HFFc6 (cell line): ENCODE measurements at regions not wholly inside any gene's neighbourhood (a gene's known extent, or its start where the extent isn't known, plus 50 kb on each side); places are given as distances from the start of the nearest gene placed in this dataset.

Source experiments
- DNase-seq: peaks from one replicate; pipeline ENCODE4 v3.0.0-alpha.2; 2018
- H3K27ac Mint-ChIP-seq: 2 replicates; pipeline ENCODE4 v1.8.0; 2020; ENCODE audit warnings: mild to moderate bottlenecking, mixed read lengths
- H3K27me3 Mint-ChIP-seq: 2 replicates; pipeline ENCODE4 v1.8.0; 2021; ENCODE audit warnings: mild to moderate bottlenecking, moderate library complexity, mixed read lengths; ENCODE audit not compliant: insufficient read depth
- H3K36me3 Mint-ChIP-seq: 2 replicates; pipeline ENCODE4 v1.8.0; 2021; ENCODE audit warnings: low read depth, mixed read lengths
- H3K4me1 Mint-ChIP-seq: 2 replicates; pipeline ENCODE4 v1.8.0; 2020; ENCODE audit warnings: low read depth, mixed read lengths
- H3K4me3 Mint-ChIP-seq: 2 replicates; pipeline ENCODE4 v1.8.0; 2020; ENCODE audit warnings: mild to moderate bottlenecking, moderate library complexity, mixed read lengths
- H3K9me3 Mint-ChIP-seq: 2 replicates; pipeline ENCODE4 v1.8.0; 2020; ENCODE audit warnings: mild to moderate bottlenecking, mixed read lengths
- TF ChIP-seq, protein P1 (sequence below): fragments of 200-600 bp; sonication (generic); IDR thresholded peaks from 2 replicates; pipeline ENCODE4 v1.5.0; 2021; ENCODE audit warnings: antibody characterized with exemption, mild to moderate bottlenecking

DNA sequence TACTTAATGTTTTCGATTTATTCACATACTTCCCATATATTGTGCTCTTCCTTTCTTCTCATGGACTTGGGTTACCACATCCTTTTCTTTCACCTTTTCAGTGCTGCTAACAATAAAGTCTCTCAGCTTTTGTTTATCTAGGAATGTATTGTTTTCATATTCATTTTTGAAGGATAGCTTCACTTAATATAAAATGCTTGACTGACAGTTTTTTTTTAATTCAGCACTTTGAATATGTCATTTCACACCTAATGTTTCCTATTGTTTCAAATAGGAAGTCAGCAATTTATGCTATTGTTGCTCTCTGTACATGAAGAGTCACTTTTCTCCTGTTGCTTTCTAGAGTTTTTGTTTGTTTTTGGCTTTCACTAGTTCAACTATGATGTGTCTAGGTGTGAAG, 738.3 kb upstream of the STXBP6 start:
- TF ChIP-seq, protein P1, sequence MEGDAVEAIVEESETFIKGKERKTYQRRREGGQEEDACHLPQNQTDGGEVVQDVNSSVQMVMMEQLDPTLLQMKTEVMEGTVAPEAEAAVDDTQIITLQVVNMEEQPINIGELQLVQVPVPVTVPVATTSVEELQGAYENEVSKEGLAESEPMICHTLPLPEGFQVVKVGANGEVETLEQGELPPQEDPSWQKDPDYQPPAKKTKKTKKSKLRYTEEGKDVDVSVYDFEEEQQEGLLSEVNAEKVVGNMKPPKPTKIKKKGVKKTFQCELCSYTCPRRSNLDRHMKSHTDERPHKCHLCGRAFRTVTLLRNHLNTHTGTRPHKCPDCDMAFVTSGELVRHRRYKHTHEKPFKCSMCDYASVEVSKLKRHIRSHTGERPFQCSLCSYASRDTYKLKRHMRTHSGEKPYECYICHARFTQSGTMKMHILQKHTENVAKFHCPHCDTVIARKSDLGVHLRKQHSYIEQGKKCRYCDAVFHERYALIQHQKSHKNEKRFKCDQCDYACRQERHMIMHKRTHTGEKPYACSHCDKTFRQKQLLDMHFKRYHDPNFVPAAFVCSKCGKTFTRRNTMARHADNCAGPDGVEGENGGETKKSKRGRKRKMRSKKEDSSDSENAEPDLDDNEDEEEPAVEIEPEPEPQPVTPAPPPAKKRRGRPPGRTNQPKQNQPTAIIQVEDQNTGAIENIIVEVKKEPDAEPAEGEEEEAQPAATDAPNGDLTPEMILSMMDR, result no peak
- Mint-ChIP-seq H3K9me3 (peaks cover 57% of the 10 kb centered on the region), H3K36me3 (peaks cover 8% of the 10 kb centered on the region; the same call in 1 of the 2 replicates), H3K4me3 (no peak overlapping the region), H3K27me3 (no peaks in the 10 kb centered on the region), H3K4me1 (no peaks in the 10 kb centered on the region), H3K27ac (no peak overlapping the region)
- DNase-seq, result no peak

DNA sequence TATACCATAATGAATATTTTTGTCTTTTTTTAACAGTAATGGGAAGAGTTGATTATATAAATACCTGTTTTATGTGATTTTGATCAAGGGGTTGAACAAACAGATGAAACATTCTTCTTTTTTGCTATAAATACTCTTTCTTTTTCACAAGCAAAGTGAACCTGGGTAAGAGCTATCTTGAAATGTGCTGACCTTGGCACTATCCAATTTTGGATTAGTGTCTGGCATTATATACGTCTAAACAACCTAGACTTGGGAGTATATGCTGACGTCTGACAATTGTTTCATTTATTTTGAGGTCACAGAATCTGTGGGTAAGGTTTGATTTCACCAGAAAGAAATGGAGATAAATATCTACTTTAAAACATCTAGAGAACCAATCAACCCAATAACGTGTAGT, 716.0 kb upstream of the STXBP6 start:
- Mint-ChIP-seq H3K36me3 (no peaks in the 10 kb centered on the region; the same call in 1 of the 2 replicates), H3K4me3 (no peak overlapping the region), H3K4me1 (no peaks in the 10 kb centered on the region)

DNA sequence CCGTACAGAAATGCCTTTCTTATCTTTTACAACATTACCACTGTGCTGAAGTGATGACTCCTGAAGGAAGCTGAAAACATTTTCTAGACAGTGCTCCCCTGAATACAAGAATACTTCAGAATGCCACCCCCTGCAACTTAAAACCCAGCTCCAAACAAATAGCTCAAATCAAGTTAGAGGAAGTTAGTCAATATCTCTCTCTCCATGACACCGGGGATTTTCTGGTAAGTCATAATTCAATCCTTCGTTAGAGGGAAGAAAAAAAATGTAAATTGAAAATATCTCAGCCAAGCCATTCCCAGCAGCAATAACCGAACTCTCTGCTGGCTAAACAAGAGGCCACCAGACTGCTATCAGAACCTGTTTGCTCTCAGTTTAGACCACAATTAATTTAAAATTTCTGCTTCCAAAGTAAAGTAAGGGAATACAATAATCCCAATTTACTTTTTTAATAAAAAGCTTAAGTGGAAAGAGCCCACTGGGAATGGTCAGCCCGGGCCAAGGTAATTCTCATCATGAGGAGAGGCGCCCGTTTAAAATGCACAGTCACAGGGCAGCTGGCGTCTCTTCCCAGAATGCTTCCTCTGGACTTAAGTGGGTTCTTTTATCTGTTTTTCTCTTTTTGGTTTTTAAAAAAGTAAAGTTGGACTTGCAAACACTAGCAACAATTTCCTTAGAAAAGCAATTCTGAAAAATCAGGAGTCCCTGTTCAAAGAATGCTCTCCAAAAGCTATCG, 710.1 kb upstream of the STXBP6 start:
- H3K27me3 Mint-ChIP-seq, result peaks cover 1% of the 10 kb centered on the region; the same call in 1 of the 2 replicates
- H3K36me3 Mint-ChIP-seq, result peaks cover 7% of the 10 kb centered on the region; the same call in 1 of the 2 replicates
- no peak overlapping the region for H3K4me3 Mint-ChIP-seq
- TF ChIP-seq, protein P1, result no peak
- H3K27ac Mint-ChIP-seq, result no peak overlapping the region
- H3K4me1 Mint-ChIP-seq, result no peaks in the 10 kb centered on the region
- no peak for DNase-seq
- peaks cover 54% of the 10 kb centered on the region for H3K9me3 Mint-ChIP-seq

More for the DNA sequence above, 716.0 kb upstream of the STXBP6 start:
- H3K27ac Mint-ChIP-seq, result no peak overlapping the region
- TF ChIP-seq, protein P1, result no peak
- peaks cover 62% of the 10 kb centered on the region for H3K9me3 Mint-ChIP-seq
- no peak for DNase-seq
- peaks cover 1% of the 10 kb centered on the region; the same call in 1 of the 2 replicates for H3K27me3 Mint-ChIP-seq

DNA sequence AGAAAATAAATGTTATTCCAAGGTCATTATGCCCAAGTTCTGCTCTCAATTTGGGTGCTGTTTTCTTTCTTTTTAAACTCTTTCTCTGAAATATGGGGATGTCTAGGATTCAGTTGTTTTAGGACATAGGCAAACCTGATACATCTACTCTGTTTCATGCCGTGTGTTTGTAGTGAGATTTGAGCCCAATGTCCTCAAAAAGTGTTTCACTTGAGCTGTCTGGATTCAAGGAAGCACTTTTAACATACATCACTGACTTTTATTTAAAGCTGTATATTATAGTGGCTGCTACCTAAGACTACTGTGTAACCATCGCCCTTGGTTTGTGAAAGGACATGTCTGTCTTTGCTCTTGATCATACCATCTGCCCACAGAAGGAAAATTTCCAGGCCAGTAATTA, 709.3 kb upstream of the STXBP6 start:
- no peak overlapping the region for H3K27ac Mint-ChIP-seq
- H3K36me3 Mint-ChIP-seq, result peaks cover 7% of the 10 kb centered on the region; the same call in 1 of the 2 replicates
- no peak overlapping the region for H3K4me3 Mint-ChIP-seq
- H3K4me1 Mint-ChIP-seq, result no peaks in the 10 kb centered on the region
- no peak for DNase-seq
- TF ChIP-seq, protein P1, result no peak
- peaks cover 57% of the 10 kb centered on the region for H3K9me3 Mint-ChIP-seq
- peaks cover 1% of the 10 kb centered on the region for H3K27me3 Mint-ChIP-seq

DNA sequence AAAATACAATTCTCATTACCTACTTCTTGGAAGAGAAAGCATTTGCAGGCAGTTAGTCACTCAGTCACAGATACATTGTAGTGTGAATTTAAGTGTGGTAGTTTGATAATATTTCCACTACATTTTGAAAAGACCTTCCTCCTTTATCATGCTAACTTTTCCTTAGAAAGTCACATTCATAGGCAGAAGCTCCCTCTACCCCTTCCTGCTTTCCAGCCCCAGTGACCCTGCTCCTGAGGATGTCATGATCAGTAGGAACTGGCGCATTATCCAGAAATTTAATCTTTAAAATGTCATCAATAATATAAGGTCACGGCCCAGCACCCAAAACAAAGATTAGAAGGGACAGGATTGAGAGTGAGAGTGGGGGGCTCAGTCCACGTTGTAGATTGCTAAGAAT, 707.4 kb upstream of the STXBP6 start:
- Mint-ChIP-seq H3K9me3 (peaks cover 64% of the 10 kb centered on the region), H3K4me3 (no peak overlapping the region), H3K36me3 (peaks cover 12% of the 10 kb centered on the region; the same call in 1 of the 2 replicates), H3K27me3 (no peaks in the 10 kb centered on the region; the same call in 1 of the 2 replicates), H3K4me1 (no peaks in the 10 kb centered on the region), H3K27ac (no peak overlapping the region)
- TF ChIP-seq, protein P1, result no peak
- no peak for DNase-seq
